Fibroblast of mammary gland (primary cell): ENCODE measurements at regions not wholly inside any gene's neighbourhood (a gene's known extent, or its start where the extent isn't known, plus 50 kb on each side); places are given as distances from the start of the nearest gene placed in this dataset.

Experiments used
- DNase-seq: peaks from one replicate; pipeline ENCODE4 v3.0.0-alpha.2; 2010; ENCODE audit warnings: low read depth
- H3K4me3 ChIP-seq: 2 replicates; pipeline ENCODE4 v1.5.1; 2011; ENCODE audit warnings: low read depth, mild to moderate bottlenecking, low read length, moderate library complexity; ENCODE audit not compliant: control insufficient read depth
- TF ChIP-seq, protein P1 (sequence below): conservative IDR thresholded peaks from 2 replicates; pipeline ENCODE4 v1.5.1; 2011; ENCODE audit warnings: low read depth, low read length, inconsistent platforms; ENCODE audit not compliant: control insufficient read depth, insufficient read depth

DNA sequence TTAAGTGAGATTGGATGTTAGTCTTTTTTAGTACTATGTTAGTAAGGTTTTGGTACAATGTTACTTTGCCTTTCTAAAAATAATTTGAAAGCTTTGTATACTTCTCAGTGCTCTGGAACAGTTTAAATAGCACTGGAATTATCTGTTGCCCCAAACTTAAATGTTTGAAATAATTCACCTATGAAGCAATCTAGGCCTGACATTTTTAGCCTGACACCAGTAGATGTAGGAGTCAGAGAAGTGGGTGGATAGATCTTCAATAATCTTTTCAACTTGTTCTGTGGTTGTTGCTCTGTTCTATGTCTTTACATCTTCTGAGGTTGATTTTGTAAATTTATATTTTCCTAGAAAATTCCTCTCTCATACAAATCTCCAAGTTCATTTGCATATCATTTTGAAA is 103.1 kb upstream of the ADGRF1 start:
- DNase-seq: peak; percentile 45
- no peak overlapping the region for H3K4me3 ChIP-seq
- TF ChIP-seq, protein P1, sequence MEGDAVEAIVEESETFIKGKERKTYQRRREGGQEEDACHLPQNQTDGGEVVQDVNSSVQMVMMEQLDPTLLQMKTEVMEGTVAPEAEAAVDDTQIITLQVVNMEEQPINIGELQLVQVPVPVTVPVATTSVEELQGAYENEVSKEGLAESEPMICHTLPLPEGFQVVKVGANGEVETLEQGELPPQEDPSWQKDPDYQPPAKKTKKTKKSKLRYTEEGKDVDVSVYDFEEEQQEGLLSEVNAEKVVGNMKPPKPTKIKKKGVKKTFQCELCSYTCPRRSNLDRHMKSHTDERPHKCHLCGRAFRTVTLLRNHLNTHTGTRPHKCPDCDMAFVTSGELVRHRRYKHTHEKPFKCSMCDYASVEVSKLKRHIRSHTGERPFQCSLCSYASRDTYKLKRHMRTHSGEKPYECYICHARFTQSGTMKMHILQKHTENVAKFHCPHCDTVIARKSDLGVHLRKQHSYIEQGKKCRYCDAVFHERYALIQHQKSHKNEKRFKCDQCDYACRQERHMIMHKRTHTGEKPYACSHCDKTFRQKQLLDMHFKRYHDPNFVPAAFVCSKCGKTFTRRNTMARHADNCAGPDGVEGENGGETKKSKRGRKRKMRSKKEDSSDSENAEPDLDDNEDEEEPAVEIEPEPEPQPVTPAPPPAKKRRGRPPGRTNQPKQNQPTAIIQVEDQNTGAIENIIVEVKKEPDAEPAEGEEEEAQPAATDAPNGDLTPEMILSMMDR: no peak

DNA sequence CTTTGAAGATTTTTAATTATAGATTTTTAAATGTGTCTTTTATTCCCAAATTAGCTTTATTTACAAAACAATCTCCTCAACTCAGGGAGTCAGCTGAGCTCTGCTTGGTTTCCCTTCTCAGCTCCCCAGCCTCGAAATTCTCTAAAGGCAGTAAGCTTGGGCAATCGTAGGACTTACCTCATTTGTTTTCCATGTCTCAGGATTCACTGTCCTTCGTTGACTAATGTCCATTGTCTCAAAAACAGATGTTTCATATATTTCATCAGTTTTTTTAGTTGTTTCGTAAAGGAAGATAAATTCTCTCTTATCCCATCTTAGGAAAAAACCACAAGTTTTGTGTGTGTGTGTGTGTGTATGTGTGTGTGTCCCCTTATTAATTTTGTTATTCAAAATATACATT is 102.2 kb upstream of the ADGRF1 start:
- TF ChIP-seq, protein P1: no peak
- no peak overlapping the region for H3K4me3 ChIP-seq
- peak; percentile 96 for DNase-seq

DNA sequence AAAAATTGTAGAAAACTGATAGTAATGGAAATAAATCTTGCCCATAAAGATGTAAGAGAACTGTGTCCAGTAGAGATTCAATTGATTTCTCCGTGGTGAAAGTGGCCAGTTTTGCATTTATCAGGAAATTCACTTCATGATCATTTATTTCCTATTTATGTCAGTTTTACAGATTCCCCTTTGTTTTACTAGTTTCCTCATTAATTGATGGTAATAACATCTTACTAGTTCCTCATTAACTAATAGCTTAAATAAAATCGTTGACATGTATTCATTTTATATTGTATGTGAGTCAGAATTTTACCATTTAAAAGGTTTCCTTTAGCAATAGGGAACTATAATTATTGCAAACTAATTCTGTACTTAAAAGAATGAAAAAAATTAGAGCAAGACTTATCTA is 99.8 kb upstream of the ADGRF1 start:
- no peak overlapping the region for H3K4me3 ChIP-seq
- TF ChIP-seq, protein P1: no peak
- no peak for DNase-seq

DNA sequence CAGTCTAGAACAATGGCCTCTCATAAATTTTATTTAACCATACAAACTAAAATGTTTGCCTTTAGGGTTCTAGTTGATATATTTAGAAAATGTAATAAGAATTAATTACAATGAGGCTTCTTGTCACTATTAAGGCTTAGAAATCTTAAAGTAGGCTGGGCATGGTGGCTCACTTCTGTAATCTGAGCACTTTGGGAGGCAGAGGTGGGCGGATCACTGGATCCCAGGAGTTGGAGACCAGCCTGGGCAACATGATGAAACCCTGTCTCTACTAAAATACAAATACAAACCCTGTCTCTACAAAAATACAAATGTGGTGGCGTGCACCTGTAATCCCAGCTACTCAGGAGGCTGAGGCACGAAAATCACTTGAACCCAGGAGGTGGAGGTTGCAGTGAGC is 99.0 kb upstream of the ADGRF1 start:
- DNase-seq: peak; percentile 40
- no peak overlapping the region for H3K4me3 ChIP-seq
- TF ChIP-seq, protein P1: no peak

DNA sequence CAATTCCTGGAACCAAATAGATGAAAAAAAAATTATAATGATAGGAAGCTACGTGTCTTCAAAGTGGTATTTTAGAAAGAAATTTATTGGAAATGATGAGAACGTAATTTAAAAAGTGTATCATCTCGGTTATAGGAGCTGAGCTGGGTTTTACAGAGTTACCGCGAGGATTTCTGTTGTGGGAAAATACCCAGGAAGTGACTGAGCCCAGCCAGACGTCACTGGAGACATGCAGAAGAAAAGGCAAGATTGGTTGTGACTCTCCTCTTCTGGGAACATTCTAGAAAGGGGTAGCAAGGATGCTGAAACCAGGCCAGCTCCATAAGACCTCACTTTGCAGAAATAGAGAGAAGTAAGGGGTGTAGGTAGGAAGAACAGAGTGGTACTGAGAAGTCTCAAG is 95.9 kb upstream of the ADGRF1 start:
- peak; percentile 71 for DNase-seq
- TF ChIP-seq, protein P1: no peak
- no peak overlapping the region for H3K4me3 ChIP-seq

DNA sequence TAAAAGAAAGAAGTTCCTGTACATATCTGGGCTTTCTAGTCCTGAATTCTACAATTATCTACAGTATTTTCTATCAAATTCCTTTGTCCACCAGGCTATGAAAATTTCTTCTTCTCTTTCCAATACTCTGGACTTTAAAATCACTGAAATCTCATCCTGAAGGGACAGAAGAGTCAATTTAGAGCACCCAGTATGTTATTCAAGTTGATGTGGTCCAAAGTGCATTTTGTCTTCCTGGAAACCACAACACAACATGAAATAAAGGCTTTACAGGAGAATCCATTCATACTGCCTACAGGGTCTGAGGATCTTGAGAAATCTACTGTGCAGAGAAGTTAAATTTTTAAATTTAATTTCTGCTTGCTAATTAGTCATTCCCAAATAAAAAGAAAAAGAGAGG is 94.9 kb upstream of the ADGRF1 start:
- no peak overlapping the region for H3K4me3 ChIP-seq
- TF ChIP-seq, protein P1: no peak
- DNase-seq: no peak

DNA sequence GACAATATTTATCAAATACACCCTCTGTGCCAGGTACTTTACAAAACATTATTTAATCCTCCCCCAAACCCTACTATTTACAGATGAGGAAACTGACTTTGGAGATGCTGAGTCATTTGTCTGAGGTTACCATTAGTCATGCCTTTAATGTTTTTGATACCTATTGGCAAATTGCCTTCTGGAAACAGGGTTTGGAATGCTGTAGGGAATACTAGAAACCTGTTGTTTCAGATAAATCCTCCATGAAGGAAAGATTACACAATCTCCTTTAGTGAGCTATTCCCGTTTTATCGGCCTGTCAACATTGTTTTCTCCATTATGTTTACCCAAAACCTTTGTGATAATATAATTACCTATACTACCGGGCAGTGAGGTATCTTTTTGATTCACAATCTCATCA is 93.6 kb upstream of the ADGRF1 start:
- DNase-seq: peak; percentile 97
- no peak overlapping the region for H3K4me3 ChIP-seq
- TF ChIP-seq, protein P1: no peak
